ENCODE measurements at regions not wholly inside any gene's neighbourhood (a gene's known extent, or its start where the extent isn't known, plus 50 kb on each side); places are given as distances from the start of the nearest gene placed in this dataset.

- Mint-ChIP-seq H3K4me1 (peaks cover 40% of the 10 kb centered on the region), H3K36me3 (ENCODE audit: low read depth) (peaks cover 5% of the 10 kb centered on the region), H3K4me3 (no peak overlapping the region), H3K27me3 (ENCODE audit: low read depth, poor library complexity) (peaks cover 37% of the 10 kb centered on the region), H3K27ac (no peak overlapping the region), H3K9me3 (peaks cover 5% of the 10 kb centered on the region)
- DNase-seq: no peak
- no peak for TF ChIP-seq CTCF (IDR thresholded peaks at IDR 0.05)
Measured at GRCh38 chr16:85545227-85545818, 67.8 kb upstream of the GSE1 start.

DNA sequence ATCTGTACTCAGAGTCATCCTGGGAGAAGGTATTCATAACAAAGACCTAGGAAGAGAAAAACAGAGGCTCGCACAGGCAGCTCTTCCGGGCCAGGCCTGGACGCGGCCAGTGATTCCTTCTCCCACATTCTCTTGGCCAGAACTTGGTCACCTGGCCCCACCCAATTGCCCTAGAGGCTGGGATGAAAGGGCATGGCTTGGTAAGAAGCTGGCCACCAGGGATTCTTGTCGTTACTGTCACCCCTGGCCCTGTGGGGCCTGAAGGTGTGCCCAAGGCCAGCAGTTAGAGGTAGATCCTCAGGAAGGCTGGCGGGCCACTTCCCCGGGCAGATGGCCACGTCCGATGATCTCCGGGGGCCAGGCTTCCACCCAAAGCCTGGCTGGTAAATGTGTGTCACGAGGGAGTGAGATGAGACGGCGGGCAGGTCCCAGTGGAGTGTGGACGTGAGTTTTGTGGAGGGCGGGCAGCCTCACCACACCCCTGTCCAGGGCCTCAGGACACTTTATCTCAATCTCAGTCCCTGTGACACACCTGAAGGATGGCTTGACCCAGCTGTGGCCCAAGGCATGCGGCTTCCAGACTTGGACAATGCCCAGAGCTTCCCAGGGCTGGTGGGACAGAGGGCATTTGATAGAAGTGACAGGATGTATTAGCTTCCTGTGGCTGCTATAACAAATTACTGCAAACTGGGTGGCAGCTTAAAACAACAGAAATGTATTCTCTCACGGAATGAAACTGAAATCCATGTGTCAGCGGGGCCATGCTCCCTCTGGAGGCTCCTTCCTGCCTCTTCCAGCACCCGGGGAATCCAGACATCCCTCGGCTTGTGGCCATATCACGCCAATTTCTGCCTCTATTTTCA, 66.3 kb upstream of the GSE1 start:
- H3K36me3 Mint-ChIP-seq (ENCODE audit: low read depth): peaks cover 5% of the 10 kb centered on the region
- H3K4me3 Mint-ChIP-seq: no peak overlapping the region
- peaks cover 3% of the 10 kb centered on the region for H3K9me3 Mint-ChIP-seq
- no peak overlapping the region for H3K27ac Mint-ChIP-seq
- DNase-seq: no peak
- H3K27me3 Mint-ChIP-seq (ENCODE audit: low read depth, poor library complexity): peaks cover 37% of the 10 kb centered on the region
- H3K4me1 Mint-ChIP-seq: peaks cover 40% of the 10 kb centered on the region
- TF ChIP-seq CTCF (IDR thresholded peaks at IDR 0.05): no peak

GRCh38 chr16:85548375-85548774, 64.7 kb upstream of the GSE1 start:
- H3K36me3 Mint-ChIP-seq (ENCODE audit: low read depth): peaks cover 5% of the 10 kb centered on the region
- DNase-seq: no peak
- H3K9me3 Mint-ChIP-seq: peaks cover 3% of the 10 kb centered on the region
- peaks cover 37% of the 10 kb centered on the region for H3K4me1 Mint-ChIP-seq
- no peak overlapping the region for H3K4me3 Mint-ChIP-seq
- peaks cover 33% of the 10 kb centered on the region for H3K27me3 Mint-ChIP-seq (ENCODE audit: low read depth, poor library complexity)
- TF ChIP-seq CTCF (IDR thresholded peaks at IDR 0.05): no peak
- no peak overlapping the region for H3K27ac Mint-ChIP-seq

DNA sequence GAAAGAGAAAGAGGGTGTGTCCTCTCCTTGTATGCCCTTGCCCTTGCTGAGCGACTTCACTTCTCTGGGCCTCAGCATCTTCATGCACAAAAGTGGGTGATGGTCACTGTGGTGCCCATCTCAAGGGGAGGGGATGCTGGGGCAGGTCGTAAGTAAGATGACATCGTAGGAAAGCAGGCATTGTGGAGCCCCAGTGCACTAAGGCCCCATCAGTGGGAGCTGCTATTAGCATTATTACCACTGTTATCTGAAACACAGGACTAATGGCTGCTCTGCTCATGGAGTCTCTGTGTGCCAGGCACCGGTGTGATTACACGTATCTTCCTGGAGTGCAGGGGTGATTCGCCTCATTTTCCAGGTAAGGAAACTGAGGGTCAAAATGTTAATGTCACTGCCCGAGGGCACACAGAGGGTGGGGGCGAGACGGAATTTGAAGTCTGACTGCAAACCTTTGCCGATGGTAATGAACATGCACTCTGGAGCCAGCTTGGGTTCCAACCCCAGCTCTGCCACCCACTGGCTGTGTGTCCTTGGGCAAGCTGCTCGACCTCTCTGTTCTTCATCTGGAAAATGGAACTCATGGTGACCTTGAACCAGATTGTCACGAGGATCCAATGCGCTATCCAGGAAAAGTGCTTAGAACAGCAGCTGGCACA, 63.2 kb upstream of the GSE1 start:
- no peak overlapping the region for H3K27ac Mint-ChIP-seq
- DNase-seq: no peak
- peaks cover 3% of the 10 kb centered on the region for H3K9me3 Mint-ChIP-seq
- no peak for TF ChIP-seq CTCF (IDR thresholded peaks at IDR 0.05)
- no peak overlapping the region for H3K4me3 Mint-ChIP-seq
- H3K4me1 Mint-ChIP-seq: peaks cover 35% of the 10 kb centered on the region
- peaks cover 5% of the 10 kb centered on the region for H3K36me3 Mint-ChIP-seq (ENCODE audit: low read depth)
- peaks cover 26% of the 10 kb centered on the region for H3K27me3 Mint-ChIP-seq (ENCODE audit: low read depth, poor library complexity)

DNA sequence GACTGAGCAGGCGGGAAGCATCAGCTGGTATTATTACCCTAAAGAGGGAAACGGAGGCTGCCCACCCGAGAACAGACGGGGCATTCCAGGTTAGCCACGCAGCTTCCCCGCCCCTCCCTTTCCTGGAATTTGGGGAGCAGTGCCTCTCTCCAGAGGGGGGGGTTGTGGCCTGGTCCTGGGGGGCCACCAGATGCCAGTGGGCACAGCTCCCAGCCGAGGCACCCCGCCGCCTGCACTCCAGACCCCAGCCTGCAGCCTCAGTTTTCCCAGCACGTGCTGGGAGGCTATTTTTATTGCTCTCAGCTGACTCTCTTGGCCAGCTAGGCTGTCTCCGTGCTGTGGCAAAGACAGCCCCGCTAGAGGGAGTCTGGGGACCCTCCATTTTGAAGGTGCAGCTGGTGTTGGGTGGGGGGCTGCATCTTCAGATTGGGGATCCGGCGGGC, 62.7 kb upstream of the GSE1 start:
- peaks cover 3% of the 10 kb centered on the region for H3K9me3 Mint-ChIP-seq
- peaks cover under 1% of the 10 kb centered on the region for H3K36me3 Mint-ChIP-seq (ENCODE audit: low read depth)
- no peak overlapping the region for H3K4me3 Mint-ChIP-seq
- TF ChIP-seq CTCF (IDR thresholded peaks at IDR 0.05): peak; percentile 19
- peaks cover 26% of the 10 kb centered on the region for H3K27me3 Mint-ChIP-seq (ENCODE audit: low read depth, poor library complexity)
- H3K27ac Mint-ChIP-seq: no peak overlapping the region
- H3K4me1 Mint-ChIP-seq: peaks cover 30% of the 10 kb centered on the region
- DNase-seq: no peak

All from nephron progenitor cell (in vitro differentiated cells).